ENCODE measurements at regions not wholly inside any gene's neighbourhood (a gene's known extent, or its start where the extent isn't known, plus 50 kb on each side); places are given as distances from the start of the nearest gene placed in this dataset.

GRCh38 chr2:10183146-10183675, 60.7 kb downstream of the RRM2 start:
- H3K4me1 Mint-ChIP-seq: no peaks in the 10 kb centered on the region
- H3K27ac Mint-ChIP-seq: peak overlapping the region in 3 of 6 donors; percentile 35 to 65 (median 58)
- H3K4me3 Mint-ChIP-seq: no peak overlapping the region
- peaks cover 0 to 5% of the 10 kb centered on the region in 2 donors for H3K36me3 Mint-ChIP-seq
- H3K9me3 Mint-ChIP-seq: peaks cover 0 to 7% (median 0%) of the 10 kb centered on the region in 7 donors
- no peaks in the 10 kb centered on the region for H3K27me3 Mint-ChIP-seq
- ATAC-seq (ENCODE audit: low read depth in 2 of 2): no peak
- no peak for DNase-seq

GRCh38 chr2:10184421-10184820, 61.9 kb downstream of the RRM2 start:
- H3K36me3 Mint-ChIP-seq: peaks cover under 1 to 5% of the 10 kb centered on the region in 2 donors
- ATAC-seq (ENCODE audit: low read depth in 2 of 2): no peak
- H3K27me3 Mint-ChIP-seq: no peaks in the 10 kb centered on the region
- no peaks in the 10 kb centered on the region for H3K4me1 Mint-ChIP-seq
- no peak overlapping the region for H3K27ac Mint-ChIP-seq
- H3K9me3 Mint-ChIP-seq: peaks cover 0 to 7% (median 0%) of the 10 kb centered on the region in 7 donors
- DNase-seq: no peak
- no peak overlapping the region for H3K4me3 Mint-ChIP-seq

- peaks cover 5 to 7% of the 10 kb centered on the region in 2 donors for H3K36me3 Mint-ChIP-seq
- no peak overlapping the region for H3K27ac Mint-ChIP-seq
- no peak for DNase-seq
- H3K4me1 Mint-ChIP-seq: peaks cover 0 to 5% (median 0%) of the 10 kb centered on the region in 3 donors
- no peak for ATAC-seq (ENCODE audit: low read depth in 2 of 2)
- H3K27me3 Mint-ChIP-seq: no peaks in the 10 kb centered on the region
- H3K4me3 Mint-ChIP-seq: no peak overlapping the region
- H3K9me3 Mint-ChIP-seq: peaks cover 0 to 7% (median 4%) of the 10 kb centered on the region in 7 donors
Measured at GRCh38 chr2:10185046-10185445, 62.5 kb downstream of the RRM2 start.

- Mint-ChIP-seq H3K27me3 (no peaks in the 10 kb centered on the region), H3K36me3 (peaks cover 5 to 9% of the 10 kb centered on the region in 2 donors), H3K9me3 (peaks cover 0 to 11% (median 4%) of the 10 kb centered on the region in 7 donors), H3K4me3 (no peak overlapping the region), H3K27ac (peak overlapping the region in 2 of 6 donors; percentile 21 to 72), H3K4me1 (peaks cover under 1 to 11% (median 5%) of the 10 kb centered on the region in 3 donors)
- ATAC-seq (ENCODE audit: low read depth in 2 of 2) (no peak), DNase-seq (no peak)
Measured at GRCh38 chr2:10185755-10186154, 63.2 kb downstream of the RRM2 start.

- no peak for ATAC-seq (ENCODE audit: low read depth in 2 of 2)
- Mint-ChIP-seq H3K27me3 (no peaks in the 10 kb centered on the region), H3K4me1 (peaks cover 8 to 16% (median 13%) of the 10 kb centered on the region in 3 donors), H3K27ac (no peak overlapping the region), H3K36me3 (peaks cover 0 to 9% of the 10 kb centered on the region in 2 donors), H3K4me3 (no peak overlapping the region), H3K9me3 (peaks cover 0 to 11% (median 1%) of the 10 kb centered on the region in 7 donors)
- no peak for DNase-seq
Measured at GRCh38 chr2:10186868-10187535, 64.5 kb downstream of the RRM2 start.

GRCh38 chr2:10187661-10188060, 65.1 kb downstream of the RRM2 start:
- no peak for DNase-seq
- H3K9me3 Mint-ChIP-seq: peaks cover 0 to 11% (median 1%) of the 10 kb centered on the region in 7 donors
- ATAC-seq (ENCODE audit: low read depth in 2 of 2): no peak
- H3K27me3 Mint-ChIP-seq: no peaks in the 10 kb centered on the region
- H3K4me1 Mint-ChIP-seq: peaks cover 8 to 16% (median 13%) of the 10 kb centered on the region in 3 donors
- H3K36me3 Mint-ChIP-seq: peaks cover 0 to 9% of the 10 kb centered on the region in 2 donors
- no peak overlapping the region for H3K27ac Mint-ChIP-seq
- H3K4me3 Mint-ChIP-seq: no peak overlapping the region

- ATAC-seq (ENCODE audit: low read depth in 2 of 2) (no peak), DNase-seq (no peak)
- peaks cover 0 to 11% (median 1%) of the 10 kb centered on the region in 7 donors for H3K9me3 Mint-ChIP-seq
- no peak overlapping the region for H3K27ac Mint-ChIP-seq
- no peaks in the 10 kb centered on the region for H3K27me3 Mint-ChIP-seq
- peaks cover 0 to 9% of the 10 kb centered on the region in 2 donors for H3K36me3 Mint-ChIP-seq
- H3K4me3 Mint-ChIP-seq: no peak overlapping the region
- H3K4me1 Mint-ChIP-seq: peaks cover 8 to 16% (median 13%) of the 10 kb centered on the region in 3 donors
Measured at GRCh38 chr2:10188211-10188610, 65.7 kb downstream of the RRM2 start.

GRCh38 chr2:10188729-10189305, 66.3 kb downstream of the RRM2 start:
- Mint-ChIP-seq H3K9me3 (peaks cover 0 to 11% (median 1%) of the 10 kb centered on the region in 7 donors), H3K4me1 (peaks cover 8 to 16% (median 13%) of the 10 kb centered on the region in 3 donors), H3K27me3 (no peaks in the 10 kb centered on the region), H3K4me3 (no peak overlapping the region), H3K27ac (no peak overlapping the region), H3K36me3 (peaks cover 0 to 9% of the 10 kb centered on the region in 2 donors)
- ATAC-seq (ENCODE audit: low read depth in 2 of 2): no peak
- no peak for DNase-seq

GRCh38 chr2:10190255-10190654, 67.7 kb downstream of the RRM2 start:
- Mint-ChIP-seq H3K27me3 (no peaks in the 10 kb centered on the region), H3K27ac (no peak overlapping the region), H3K4me3 (no peak overlapping the region), H3K4me1 (peaks cover 8 to 20% (median 13%) of the 10 kb centered on the region in 3 donors), H3K9me3 (peaks cover 0 to 11% (median 1%) of the 10 kb centered on the region in 7 donors), H3K36me3 (peaks cover 0 to 9% of the 10 kb centered on the region in 2 donors)
- DNase-seq (no peak), ATAC-seq (ENCODE audit: low read depth in 2 of 2) (no peak)

- peak overlapping the region in 3 of 6 donors; percentile 15 to 32 (median 26) for H3K27ac Mint-ChIP-seq
- peaks cover 0 to 11% (median 1%) of the 10 kb centered on the region in 7 donors for H3K9me3 Mint-ChIP-seq
- no peak overlapping the region for H3K4me3 Mint-ChIP-seq
- DNase-seq: no peak
- no peak for ATAC-seq (ENCODE audit: low read depth in 2 of 2)
- H3K27me3 Mint-ChIP-seq: no peaks in the 10 kb centered on the region
- peaks cover 0 to 9% of the 10 kb centered on the region in 2 donors for H3K36me3 Mint-ChIP-seq
- peaks cover 8 to 20% (median 13%) of the 10 kb centered on the region in 3 donors for H3K4me1 Mint-ChIP-seq
Measured at GRCh38 chr2:10190737-10191532, 68.4 kb downstream of the RRM2 start.

GRCh38 chr2:10191554-10191953, 69.0 kb downstream of the RRM2 start:
- H3K27me3 Mint-ChIP-seq: no peaks in the 10 kb centered on the region
- H3K27ac Mint-ChIP-seq: peak overlapping the region in 3 of 6 donors; percentile 15 to 32 (median 26)
- ATAC-seq (ENCODE audit: low read depth in 2 of 2) (no peak), DNase-seq (no peak)
- H3K4me1 Mint-ChIP-seq: peaks cover 8 to 20% (median 13%) of the 10 kb centered on the region in 3 donors
- peaks cover 0 to 9% of the 10 kb centered on the region in 2 donors for H3K36me3 Mint-ChIP-seq
- H3K9me3 Mint-ChIP-seq: peaks cover 0 to 11% (median 1%) of the 10 kb centered on the region in 7 donors
- H3K4me3 Mint-ChIP-seq: no peak overlapping the region

GRCh38 chr2:10192392-10193015, 70.0 kb downstream of the RRM2 start:
- peaks cover 0 to 11% (median 1%) of the 10 kb centered on the region in 7 donors for H3K9me3 Mint-ChIP-seq
- peaks cover 8 to 20% (median 13%) of the 10 kb centered on the region in 3 donors for H3K4me1 Mint-ChIP-seq
- H3K36me3 Mint-ChIP-seq: peaks cover 0 to 9% of the 10 kb centered on the region in 2 donors
- H3K27me3 Mint-ChIP-seq: no peaks in the 10 kb centered on the region
- no peak overlapping the region for H3K4me3 Mint-ChIP-seq
- ATAC-seq (ENCODE audit: low read depth in 2 of 2) (no peak), DNase-seq (no peak)
- H3K27ac Mint-ChIP-seq: peak overlapping the region in 2 of 6 donors; percentile 24 to 59
